ENCODE measurements at regions not wholly inside any gene's neighbourhood (a gene's known extent, or its start where the extent isn't known, plus 50 kb on each side); places are given as distances from the start of the nearest gene placed in this dataset.

DNA sequence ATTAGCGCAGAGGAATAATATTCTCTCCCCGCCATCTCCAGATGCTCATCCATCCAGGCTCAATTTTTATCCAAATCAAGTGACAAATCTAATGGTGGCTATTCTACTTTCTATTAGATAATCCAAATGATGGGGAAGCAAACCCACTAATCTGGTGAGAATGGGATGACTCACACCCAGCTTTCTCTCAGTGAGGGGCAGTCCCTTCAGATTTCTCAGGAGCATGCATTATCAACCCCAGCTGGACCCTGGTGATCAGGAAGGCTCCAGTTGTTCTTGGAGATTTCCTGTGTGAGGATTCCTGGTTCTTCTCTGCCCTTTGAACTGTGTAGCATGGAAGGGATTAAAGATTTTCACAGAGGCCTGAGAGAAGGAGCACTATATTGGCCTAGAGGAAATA, 358.0 kb downstream of the WDR72 start:
- DNase-seq (ENCODE audit: low read depth in 4 of 4, low spot score in 2 of 4), result no peak

DNA sequence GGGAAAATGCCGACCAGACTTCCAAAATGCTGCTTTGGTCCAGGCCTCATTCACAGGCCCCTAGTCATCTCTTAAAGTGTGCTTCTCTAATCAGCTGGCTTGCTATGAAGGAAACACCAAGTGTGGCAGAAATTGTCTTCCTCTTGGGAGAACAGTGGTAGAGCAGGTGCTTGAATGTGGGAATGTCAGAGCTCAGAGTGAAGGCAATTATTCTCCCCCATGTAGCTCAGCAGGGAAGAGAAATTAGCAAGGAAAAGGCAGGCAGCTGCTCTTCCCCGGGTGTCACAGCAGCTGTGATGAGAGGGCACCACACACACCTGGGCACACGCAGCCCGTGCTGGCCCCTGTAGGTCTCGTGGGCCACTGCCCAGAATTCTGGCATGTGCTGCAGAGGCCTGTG, 358.5 kb downstream of the WDR72 start:
- no peak for DNase-seq (ENCODE audit: low read depth in 4 of 4, low spot score in 2 of 4)

DNA sequence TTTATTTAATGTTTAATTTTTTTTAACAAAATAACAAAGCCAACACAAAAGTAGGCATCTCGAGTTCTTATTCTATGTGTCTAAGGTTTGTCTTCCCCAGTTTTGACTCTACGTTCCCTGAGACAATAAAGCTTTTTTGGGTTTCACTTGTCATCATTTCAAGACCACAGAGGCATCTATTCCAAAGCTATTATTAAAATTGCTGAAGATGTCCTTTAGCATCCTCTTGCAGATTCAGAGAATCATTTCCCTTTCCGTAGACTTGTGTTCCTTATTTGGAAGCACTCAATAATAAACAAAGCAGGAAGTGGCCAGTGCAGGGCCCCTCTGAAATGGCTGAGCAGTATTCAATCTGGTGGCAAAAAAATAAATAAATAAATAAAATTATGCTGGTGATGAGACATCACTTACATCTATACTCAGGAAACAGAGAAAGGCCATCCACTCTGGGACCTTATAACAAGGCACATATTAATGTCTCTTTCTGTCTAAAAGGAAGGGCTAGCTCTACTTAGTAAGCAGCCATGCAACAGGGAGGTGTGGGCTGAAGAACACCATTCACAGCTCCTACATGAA, 362.3 kb downstream of the WDR72 start:
- no peak for DNase-seq (ENCODE audit: low read depth in 4 of 4, low spot score in 2 of 4)

DNA sequence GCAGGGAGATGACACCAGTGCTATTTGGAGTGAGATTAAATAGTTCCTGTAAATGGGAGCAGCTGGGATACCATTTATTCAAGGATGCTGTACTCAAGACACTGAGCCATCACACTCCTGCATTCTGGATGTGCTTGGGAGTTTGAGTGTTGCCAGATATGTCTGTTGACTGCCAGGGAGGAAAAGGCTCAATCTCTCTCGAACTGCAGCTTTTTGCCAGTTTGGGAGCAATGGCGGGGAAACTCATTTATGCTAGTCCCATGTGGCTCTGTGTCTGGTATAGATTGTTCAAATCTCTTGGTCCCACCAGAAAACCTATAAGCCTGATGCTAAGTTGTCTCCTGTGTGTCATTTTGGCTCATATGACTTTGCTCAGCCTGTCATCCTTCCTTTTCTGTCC, 363.6 kb downstream of the WDR72 start:
- no peak for DNase-seq (ENCODE audit: low read depth in 4 of 4, low spot score in 2 of 4)

DNA sequence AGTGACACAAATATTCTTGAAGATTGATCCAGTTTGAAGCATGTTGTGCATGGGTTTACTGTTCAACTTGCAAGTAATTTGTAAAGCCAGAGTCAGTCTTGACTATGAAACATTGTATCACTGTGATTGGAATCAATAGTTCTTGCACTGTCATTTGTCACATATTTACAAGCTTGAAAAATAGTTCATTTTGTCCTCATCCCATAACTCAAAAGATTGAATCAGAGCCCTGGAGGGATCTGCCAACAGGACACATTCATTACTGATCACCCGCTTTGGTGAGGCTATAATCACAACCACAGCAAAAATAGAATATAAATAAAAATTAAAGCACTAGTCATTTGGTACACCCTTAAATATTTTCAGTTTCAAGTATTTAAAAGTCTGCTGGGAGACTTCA, 368.9 kb downstream of the WDR72 start:
- no peak for DNase-seq (ENCODE audit: low read depth in 4 of 4, low spot score in 2 of 4)

DNA sequence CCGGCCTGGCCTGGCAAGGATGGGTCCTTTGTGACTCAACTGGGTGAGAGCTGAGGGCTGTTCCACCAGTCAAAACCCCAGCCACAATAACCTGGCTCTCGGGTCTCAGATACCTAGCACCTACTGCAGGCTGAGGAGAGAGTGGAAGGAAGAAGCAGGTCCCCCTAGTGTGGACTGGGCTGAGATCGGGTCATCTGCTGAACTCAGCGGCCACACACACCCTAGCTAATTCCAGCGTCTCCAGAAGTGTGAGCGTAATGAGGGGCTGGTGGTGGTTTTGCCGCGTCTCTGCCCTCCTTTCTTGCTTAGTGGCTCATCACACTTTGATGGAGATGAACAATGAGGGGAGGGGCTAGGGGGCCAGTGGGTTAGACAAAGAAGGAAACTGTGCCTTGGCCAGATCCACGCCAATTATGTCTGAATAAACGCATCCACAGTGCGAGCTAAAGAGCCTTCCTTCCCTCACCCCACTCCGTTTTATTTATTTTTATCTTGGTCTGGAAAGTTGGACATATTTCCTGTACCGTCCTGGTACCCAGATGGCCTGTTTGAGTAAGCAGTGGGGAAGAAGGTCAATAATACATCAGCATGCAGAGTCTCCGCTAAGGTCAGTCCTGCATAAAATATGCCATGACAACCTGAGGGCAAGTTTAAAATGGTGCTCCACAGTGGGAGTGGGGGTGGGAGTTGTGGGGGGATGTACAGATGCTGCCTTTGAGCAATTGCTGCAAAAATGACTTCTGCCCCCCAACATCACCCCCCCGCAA, 370.0 kb downstream of the WDR72 start:
- no peak for DNase-seq (ENCODE audit: low read depth in 4 of 4, low spot score in 2 of 4)

DNA sequence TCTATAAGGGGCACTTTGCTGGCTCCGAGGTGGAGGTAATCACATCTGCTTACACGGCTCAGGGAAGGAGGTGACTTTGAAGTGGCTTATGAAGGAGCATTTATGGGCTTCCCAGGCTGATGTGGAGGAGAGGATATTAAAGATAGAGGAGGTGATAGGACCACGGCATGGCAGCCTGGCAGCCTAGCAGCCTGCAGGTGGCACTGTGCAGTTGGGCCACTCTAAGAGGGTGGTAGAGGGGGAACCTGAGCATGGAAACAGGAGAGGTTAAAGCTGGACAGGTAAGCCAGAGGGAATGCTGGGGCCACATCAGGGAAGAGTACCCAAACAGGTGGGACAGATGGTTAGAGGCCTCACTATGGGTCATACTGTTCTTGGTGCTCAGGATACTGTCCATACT, 375.0 kb downstream of the WDR72 start:
- DNase-seq (ENCODE audit: low read depth in 4 of 4, low spot score in 2 of 4), result no peak

DNA sequence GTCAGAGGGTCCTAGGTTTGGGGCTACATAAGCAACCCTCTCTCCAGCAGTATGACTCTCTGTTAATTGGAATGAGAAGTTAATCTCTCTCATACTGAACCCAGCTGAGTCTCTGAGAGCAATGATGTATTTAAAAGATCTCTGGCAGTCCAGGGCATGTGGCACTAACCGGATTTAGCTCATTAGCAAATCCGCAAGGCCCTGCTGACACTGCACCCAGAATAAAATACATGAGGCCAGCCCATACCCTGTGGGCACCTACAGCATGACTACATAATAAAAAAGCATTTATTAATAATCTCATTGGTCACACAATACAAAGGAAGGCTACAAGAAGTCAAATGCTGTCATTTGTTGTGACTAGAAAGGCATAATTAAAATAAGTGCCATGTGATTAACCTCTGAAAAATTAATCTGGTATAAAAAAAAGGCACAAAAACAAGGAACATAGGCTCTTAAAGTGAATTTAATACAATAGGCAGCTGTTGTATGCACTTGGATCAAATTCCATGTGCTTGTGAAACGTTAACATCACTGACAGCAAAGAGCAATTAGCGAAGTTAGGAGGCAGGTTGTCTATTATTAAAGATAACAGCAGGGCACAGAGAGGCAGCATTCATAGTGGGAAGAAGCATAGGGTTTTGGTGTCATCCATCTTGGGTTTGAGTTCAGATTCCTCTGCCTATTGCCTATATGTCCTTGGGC, 381.2 kb downstream of the WDR72 start:
- DNase-seq (ENCODE audit: low read depth in 4 of 4, low spot score in 2 of 4), result no peak

DNA sequence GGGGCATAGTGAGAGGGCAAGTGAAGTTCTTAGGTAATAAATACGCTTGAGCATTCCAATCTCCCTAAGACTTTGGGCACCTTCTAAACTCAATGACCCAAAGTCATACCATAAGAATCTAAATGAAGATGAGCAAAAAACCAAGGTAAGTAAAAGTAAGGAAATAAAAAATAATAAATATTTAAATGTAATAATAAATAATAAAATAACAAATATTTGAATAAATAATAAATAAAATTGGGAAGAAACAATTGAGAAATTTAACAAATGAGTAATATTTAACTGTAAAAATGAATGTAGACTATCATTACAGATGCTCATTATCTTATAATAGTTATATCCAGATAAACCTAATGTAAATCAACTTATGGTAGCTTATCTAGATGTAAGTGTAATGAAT, 391.7 kb downstream of the WDR72 start:
- no peak for DNase-seq (ENCODE audit: low read depth in 4 of 4, low spot score in 2 of 4)

DNA sequence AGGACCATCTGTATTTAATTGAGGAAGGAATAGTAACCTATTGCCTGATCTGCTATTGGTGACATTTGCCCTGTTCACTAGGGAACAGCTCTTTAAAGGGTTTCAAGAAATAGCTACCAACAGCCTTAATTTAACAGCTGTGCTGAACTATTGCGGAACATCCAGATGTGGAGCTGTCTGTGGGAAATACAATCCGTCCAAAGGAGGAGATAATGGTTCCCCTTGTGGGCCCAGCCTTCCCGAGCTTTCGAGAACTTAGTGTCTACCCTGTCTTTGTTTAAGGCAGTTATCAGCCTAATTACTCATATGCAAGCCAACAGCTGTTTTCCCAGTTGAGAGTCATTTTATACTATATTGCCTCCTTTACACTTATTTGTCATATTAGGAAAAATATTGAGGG, 398.6 kb downstream of the WDR72 start:
- no peak for DNase-seq (ENCODE audit: low read depth in 4 of 4, low spot score in 2 of 4)

DNA sequence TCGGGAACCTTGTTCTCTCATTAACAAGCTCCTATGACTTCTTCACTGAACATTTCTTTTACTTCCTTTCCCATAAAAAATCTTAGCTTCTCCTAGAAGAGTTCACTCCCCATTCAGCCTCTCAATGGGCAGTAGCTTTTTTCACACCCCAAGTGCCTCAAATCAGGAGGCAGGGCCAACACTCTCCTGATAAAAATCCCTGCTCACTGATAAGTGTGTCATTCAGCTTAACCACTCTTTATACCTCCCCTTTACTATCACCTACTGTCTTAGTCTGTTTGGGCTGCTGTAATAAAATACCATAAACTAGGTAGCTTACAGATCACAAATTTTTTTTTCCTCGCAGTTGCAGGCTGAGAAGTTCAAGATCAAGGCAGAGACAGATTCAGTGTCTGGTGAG, 400.4 kb downstream of the WDR72 start:
- DNase-seq (ENCODE audit: low read depth in 4 of 4, low spot score in 2 of 4), result no peak

DNA sequence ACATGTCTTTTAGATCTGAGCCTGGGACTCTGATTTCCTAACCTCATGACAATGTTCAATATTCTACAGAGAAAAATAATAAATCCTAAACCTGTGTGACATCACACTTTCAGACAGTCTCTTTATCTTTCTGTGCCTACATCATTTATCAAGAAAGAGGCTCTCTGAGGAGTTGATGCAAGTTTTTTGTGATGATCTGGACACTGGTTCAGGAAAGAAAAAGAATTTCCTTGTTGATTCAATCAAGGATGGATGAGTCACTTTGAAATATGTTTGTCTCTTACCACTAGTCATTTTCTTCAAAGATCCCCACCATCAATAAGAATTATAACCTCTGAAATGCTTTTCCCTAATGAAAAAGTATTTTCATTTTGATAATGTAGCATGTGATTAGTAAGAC, 404.6 kb downstream of the WDR72 start:
- no peak for DNase-seq (ENCODE audit: low read depth in 4 of 4, low spot score in 2 of 4)

DNA sequence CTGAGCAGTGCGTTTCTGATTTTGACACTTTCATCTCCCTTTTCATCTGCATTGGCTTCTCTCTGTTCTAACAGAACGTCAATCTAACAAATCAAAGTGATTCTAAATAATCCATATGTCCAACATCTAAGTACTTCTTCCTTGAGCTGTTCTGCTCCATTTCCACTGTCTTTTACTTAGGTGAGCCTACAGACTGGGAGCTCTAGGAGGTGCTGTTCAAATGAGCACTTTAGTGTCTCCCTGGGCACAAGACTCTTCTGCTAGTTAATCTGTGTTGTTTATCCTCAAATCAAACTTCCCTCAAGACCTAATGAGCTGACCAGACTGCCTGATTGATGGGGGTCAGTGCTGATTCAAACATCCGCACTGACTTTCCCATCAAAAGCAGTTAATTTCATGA, 408.1 kb downstream of the WDR72 start:
- no peak for DNase-seq (ENCODE audit: low read depth in 4 of 4, low spot score in 2 of 4)

DNA sequence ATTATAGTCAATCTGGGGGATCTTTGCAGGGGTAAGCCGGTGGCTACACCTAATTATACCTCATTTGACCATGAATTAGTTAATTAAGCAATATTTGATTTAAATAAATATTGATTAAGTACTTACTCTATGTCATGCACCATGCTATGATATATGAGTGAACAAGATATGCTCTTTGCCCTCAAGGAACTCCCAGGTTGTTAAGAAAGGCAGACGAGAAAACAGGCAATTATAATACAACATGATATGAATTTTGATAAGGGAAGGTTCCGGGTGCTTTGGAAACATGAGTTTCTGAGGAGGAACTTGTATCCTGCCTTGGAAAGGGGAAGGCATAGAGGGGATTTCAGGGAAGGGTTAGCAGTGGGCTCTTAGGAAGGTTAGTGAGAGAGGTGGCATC, 412.9 kb downstream of the WDR72 start:
- no peak for DNase-seq (ENCODE audit: low read depth in 4 of 4, low spot score in 2 of 4)

DNA sequence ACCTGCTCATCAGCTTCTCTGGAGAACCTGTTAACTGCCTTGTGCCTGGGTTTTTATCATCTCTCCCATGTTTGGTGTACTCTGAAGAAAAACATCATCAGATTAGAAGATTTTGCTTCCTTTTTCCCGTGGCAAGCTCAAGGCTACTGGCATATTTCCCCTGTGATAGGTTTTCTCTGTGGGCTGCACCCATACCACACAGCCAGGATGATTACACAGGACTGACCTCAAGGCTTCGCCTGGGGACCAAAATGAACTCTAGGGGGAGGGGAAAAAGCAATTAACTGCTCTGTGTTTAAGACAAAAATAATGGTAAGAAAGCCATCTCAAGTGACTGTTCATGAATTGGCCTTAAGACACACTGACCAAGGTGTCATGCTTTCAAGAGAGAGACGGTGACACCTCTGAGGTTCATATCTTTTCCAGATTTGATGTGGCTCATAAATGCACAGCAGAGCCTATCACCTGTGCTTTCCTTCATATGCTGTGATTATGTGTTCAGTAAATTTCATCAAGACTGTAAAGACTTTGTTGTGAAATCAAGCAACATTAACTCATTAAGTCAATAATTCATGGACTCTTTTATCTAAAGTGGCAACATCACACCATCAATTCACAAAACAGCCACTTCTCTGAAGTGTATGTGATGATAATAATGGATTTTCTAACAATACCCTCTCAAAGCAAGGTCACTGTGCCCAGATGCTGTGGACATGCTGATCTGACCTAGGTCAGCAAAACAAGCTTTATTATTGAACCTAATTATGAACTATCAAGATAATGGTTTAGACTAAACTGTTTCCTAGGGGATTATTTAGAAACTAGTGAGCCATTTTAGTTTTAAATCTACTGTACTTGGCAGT, 427.9 kb downstream of the WDR72 start:
- no peak for DNase-seq (ENCODE audit: low read depth in 4 of 4, low spot score in 2 of 4)

DNA sequence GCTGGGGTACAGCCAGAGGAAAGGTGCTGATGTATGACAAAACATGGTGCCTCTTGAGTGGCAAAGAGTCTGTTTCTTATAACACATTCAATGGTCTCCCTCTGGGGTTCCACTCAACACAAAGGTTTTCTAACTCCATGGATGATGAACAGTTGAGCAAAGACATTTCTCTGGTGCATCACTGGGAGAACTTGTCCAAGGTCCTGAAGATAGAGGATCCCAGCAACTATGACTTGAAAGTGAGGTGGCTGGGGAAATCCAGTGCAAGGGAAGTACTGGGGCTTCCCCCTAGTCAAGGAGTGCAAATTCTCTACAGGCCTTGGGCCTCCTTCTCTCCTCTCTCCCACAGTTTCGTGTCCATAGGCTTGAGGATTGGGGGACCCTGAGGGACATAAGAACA, 431.1 kb downstream of the WDR72 start:
- DNase-seq (ENCODE audit: low read depth in 4 of 4, low spot score in 2 of 4), result no peak

DNA sequence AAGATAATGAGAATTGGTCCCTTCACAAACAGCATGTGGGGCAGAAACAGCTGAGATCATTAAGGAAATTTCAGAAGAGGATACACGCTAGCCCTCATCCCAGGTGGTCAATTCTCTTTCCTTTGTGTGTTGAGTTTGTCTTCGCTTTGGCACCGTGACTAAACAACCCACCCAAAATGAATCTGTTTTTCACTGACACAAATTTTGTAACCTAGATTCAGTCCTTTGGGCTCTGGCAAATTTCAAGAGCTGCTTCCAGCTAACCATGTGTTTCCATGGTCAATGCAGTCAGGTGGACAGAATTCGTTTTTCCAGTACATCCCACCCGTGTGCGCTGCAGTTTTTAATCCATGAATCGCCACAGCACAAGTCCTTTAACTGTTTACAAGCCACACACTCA, 435.4 kb downstream of the WDR72 start:
- DNase-seq (ENCODE audit: low read depth in 4 of 4, low spot score in 2 of 4), result no peak

DNA sequence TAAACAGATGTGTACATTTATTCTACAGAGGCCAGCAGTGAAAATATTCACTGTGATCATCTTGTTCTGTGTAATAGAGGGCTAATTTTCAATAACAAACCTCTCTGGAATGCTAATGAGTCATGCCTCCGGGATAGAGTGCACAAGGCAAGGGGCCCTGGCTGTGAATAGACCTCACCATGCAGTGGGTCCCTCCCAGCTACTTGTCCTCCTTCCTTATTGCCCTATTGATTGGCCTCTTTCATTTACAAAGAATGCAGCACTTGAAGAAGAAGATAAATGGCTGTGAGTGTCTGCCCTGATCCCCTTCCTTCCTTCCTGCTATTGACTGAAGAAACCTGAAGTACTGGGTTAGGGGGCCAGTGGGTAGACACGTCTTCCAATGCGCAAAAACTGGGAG, 436.3 kb downstream of the WDR72 start:
- DNase-seq (ENCODE audit: low read depth in 4 of 4, low spot score in 2 of 4), result no peak

DNA sequence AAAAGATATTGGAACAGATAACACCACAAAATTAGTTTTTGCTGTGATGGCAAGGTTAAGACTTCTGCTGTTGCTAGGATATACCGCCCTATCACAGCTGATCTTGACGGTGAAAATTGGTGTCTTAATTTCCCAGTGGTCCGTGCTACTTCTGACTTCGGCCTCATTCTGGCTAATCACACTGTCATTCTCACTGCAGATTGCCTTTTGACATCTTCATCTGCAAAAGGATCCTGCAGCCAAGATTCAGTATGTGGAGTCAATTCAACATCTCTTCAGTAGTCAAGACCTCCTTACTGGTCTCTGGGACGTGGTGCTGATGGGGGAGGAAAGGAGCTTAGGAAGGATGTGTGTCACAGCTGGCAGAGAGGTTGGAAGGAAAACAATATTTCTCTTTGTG, 438.6 kb downstream of the WDR72 start:
- no peak for DNase-seq (ENCODE audit: low read depth in 4 of 4, low spot score in 2 of 4)

DNA sequence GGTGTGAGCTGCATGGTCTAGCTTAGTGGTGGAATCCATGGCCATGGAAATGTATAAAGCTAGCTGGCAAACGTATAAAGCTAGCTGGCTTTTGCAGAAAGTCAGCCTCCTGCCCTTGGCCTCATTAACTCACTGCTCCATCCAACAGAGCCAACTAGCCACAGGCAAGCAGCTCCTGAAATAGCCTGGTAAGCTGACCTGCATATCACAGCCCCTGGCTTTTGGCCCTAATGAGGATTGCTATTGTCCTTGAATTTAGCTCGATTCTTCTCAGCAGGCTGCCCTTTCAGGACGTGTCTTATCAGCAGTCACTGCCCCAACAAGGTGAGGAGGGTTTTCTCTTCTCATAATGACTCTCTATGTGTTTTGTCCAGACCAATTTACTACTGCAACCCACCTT, 446.8 kb downstream of the WDR72 start:
- DNase-seq (ENCODE audit: low read depth in 4 of 4, low spot score in 2 of 4), result no peak

DNA sequence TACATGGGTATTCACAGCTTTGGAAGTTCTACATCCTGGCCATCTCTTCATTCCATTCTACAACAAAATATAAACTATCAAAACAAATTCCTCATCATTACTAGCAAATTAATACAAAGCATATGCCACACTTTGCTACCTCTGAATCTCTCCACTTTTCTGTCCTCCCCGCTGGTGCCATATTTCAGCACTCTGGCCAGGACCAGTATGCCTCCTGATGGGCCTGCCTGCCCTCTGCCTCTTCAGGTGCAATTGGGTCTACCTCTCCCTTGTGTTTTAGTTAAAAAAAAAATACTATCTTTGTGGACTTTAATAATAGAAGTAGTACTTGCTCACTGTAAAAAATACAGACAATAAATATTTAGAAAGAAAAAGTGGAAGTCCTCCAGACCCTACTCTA, 448.8 kb downstream of the WDR72 start:
- no peak for DNase-seq (ENCODE audit: low read depth in 4 of 4, low spot score in 2 of 4)
